NOMO-1 treated with DMSO at 0.1 percent for 48 hours (cell line): ENCODE measurements at regions not wholly inside any gene's neighbourhood (a gene's known extent, or its start where the extent isn't known, plus 50 kb on each side); places are given as distances from the start of the nearest gene placed in this dataset.

Source experiments
- DNase-seq: peaks from one replicate; lab custom pipeline; 2025; ENCODE audit not compliant: unreplicated experiment; lab: John Stamatoyannopoulos, UW

DNA sequence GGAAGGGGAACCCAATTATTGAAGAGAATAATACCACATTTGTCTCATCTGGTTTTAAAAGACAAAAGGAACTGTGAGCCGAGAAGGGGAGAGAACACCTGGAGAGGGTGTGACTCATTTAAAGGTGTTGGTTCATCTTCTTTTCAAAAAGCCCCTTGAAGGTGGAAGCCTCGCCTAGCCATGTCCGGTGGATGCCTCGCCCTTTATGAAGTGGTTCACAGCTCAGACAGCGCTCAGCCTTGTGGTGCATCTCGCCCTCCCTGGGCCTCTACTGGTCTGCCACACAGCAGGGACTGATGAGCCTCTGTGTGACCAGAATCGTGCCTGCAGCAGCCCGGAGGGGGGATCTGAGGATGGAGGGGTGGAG, 290.0 kb upstream of the CXCR4 start:
- no peak for DNase-seq

DNA sequence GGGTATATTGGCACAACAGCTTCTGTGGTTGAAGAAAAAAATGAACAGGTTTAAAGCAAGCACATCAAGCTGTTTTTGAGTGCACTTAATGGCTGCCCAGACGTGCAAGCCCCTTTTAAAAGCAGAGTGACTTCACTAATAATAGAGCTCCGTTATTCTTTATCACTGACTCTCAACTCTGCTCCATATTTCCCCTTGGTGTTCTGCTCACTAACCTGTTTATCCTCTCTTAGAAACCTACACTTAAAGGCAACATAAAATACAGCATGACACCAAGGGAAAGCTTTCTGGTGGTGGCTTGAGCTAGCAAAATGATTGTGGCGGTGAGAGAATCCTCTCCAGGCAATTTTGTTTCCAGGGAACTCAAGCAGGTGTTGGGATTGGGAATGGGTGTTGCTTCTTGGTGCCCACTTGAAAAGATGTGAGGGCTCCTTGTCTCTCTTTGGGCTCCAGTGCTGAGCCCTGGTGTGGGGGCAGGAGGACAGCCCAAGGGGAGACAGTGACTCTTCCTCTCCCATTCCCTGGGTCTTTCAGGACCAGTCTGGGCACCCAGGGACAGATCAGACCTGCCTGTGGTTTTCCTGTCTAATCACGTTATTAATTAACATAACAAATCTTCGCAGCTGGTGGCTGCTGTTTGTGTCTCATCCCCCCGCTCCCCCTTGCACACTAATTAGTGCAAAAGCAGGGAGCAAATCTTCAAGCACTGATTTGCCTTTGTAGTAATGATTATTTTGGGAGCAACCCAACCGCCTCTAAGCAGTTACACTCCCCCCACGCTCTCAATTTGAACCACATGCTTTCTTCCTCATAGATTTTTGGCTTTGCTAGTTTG, 289.4 kb upstream of the CXCR4 start:
- DNase-seq = no peak

DNA sequence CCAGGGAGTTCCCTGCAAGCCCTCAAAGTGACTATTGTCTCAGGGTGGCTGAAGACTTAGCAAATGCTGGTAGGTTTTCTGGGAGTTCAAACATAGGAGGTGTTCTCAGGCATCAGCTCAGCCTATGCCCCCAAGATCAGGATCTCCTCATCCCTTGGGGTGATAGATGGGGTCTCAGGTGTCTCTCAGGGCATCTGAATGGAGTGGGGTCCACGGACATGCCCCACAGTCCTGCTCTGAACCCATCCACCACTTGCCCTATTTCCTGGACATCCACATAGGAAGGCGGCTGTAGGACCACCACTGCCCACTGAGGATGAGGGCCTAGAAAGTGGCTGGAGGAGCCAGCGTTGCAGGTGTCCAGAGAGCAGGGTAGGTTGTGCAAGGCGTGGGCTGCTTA, 287.0 kb upstream of the CXCR4 start:
- no peak for DNase-seq

DNA sequence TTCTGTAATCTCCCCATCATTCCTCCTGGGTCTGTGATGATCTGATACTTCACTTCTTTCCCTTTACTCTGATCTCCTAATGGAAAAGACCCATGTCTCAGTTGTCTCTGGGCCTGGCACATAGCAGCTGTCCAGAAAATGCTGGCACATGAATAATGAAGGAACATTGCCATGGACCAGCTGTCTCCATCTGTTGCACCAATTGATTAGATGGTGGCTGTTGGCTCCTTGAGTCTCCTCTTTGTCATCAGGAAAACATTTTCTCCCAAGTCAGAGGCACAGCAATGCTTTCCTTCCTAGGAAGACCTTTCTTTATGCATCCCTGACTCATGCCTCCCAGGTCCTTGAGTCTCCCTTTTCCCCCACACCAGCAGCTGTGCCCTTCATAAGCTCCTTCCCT, 286.2 kb upstream of the CXCR4 start:
- no peak for DNase-seq

DNA sequence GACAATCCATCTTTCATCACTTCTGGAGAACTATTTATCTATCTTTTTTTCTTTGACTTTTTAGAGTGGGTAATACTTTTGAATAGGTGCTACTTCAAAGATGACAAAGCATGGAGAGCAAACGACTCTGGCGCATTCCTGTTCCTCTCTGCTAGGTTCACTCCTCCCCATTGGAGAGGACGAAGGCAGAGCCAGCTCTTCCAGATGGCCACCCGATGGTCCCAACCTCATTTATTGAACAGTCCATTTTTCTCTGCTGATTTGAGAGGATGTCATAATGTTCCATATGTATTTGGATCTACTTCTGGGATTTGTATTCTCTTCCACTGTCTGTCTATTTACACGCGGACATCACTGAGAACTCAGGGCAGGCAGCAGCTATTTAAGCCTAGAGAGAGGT, 284.3 kb upstream of the CXCR4 start:
- no peak for DNase-seq

DNA sequence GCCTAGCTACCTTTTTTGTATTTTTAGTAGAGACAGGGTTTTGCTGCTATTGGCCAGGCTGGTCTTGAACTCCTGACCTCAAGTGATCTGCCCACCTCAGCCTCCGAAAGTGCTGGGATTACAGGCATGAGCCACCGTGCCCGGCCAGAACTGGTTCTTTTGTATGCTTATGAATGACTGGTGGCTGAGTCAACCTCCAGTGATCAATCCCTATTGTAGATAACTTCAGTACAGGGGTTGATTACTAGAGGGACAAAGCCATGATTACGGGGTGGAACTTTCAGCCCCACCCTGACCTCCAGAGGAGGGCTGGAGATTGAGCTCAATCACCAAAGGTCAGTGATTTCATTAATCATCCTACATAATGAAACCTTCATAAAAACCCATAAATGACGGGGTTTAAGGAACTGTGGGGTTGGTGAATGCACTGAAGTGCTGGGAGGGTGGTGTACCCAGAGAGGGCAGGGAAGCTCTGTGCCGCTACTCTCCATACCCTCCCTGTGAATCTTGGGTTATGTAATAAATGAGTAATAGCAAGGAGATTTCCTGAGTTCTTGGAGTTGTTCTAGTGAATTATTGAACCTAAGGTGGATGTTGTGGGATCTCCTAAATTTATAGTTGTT, 281.8 kb upstream of the CXCR4 start:
- no peak for DNase-seq

DNA sequence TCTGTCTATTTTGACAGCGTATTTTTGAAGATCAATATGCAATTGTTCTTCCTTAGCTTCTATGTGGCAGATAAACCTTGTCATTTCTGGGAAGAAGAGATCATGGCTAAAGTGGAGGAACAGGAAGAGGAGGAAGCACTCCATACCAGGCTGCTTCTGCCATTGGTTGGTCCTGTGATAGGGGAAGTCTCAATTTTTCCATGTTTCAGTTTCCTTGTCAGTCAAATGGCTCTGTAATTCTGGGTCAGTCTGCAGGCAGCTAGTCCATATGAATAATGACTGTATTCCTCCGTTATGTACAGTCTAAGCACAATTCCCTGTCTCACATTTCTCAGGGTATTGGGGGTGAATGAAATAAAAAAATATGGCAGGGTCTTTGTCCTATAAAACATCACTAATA, 277.6 kb upstream of the CXCR4 start:
- DNase-seq = no peak

DNA sequence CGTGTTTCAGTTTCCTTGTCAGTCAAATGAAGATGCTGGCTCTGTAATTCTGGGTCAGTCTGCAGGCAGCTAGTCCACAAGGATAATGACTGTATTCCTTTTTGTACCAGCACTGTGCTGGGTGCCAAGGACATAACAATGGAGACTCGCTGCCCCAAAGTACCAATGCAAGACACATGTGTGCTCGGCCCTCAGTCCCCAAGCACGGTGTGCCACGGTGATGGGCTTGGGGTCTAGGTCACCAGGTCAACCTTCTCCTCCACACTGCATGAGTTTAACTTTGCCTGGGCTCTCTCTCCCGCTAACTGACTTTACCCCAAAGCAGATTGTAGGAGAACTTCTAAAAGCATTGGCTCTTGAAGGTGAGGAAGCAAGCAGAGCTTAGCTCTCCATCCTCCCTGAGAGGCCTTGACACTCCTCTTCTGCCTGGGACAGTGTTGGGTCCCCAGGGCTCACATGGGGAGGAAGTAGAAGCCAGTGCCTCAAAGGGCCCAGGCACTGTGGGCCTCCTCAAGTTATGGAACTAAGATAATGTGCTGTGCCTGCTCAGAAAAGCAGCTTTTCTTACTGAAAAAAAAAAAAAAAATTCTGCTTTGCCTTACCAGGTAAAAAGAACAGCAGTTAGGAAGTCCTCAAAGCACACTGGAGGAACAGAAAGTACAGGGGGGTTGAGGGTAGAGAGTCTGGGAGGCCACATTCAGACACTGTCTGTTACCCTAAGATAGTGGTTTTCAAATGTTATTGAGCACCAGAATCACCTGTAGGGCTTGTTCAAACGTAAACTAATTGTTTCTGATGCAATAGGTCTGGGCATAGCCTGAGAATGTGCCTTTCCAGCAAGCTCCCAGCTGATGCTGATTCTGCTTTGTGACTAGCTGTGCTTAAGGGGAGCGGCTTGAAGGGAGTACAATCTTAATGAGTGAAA, 276.4 kb upstream of the CXCR4 start:
- DNase-seq = no peak

DNA sequence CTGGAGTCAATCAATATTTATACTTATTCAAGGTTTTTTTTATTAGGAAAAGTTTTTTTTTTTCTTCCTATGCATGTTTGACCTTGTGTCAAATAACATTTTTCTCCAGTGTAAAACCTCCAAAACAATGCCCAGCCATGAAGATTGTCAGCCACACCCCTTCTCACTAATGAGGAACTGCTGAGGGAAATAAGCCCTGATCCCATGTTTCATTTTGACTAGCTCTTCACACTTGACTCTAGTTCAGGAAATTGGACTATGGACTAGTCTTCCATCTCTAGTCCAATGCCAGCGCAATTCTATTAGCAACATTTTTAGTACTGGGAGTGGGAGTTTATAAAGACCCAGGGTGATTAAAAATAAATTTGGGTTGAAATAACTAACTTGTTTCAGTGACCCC, 275.6 kb upstream of the CXCR4 start:
- peak; percentile 49 for DNase-seq

DNA sequence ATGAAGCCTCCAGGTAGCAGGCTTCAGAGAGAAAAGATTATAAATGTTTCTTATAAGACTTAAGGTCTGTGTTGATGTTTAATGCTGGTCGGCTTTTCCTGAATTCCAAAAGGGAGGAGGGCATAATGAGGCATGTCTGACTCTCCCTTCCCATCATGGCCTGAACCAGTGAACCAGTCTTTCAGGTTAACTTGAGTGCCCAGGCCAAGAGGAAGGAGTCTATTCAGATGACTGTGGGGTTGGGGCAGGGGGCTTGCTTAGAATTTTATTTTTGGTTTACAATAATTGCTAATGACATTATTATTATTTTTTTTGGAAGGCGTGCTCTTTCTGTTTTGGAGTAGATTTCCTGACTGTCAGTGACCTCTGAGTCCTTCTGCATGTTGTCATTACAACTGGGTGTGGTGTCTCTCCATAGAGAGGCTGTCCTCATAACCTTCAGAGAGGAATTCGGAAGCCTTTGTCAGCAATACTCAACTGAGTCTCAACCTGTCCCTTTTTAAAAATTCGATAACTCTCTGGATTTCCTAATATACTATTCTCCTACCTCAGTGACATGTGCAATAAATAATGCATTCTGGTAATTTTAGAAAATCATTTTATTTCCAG, 275.1 kb upstream of the CXCR4 start:
- DNase-seq = no peak

DNA sequence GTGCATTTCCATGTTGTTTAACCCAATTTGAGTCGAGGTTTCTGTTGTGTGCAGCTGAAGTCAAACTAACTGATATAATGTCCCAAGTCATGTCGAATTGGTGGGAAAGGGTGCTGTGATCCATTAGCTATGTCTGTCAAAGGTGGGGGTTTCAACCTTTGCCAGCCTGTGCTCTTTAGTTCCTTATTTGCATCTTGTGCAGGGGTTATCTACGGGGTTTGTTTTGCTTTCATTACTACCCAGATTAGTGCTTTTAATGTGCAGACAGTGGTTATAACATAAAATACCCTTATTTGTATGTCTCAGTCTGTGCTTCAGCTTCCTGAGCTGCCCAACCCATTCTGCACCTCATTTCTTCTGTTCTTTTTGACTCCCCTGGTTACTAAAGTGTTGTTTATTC, 271.9 kb upstream of the CXCR4 start:
- peak; percentile 20 for DNase-seq

DNA sequence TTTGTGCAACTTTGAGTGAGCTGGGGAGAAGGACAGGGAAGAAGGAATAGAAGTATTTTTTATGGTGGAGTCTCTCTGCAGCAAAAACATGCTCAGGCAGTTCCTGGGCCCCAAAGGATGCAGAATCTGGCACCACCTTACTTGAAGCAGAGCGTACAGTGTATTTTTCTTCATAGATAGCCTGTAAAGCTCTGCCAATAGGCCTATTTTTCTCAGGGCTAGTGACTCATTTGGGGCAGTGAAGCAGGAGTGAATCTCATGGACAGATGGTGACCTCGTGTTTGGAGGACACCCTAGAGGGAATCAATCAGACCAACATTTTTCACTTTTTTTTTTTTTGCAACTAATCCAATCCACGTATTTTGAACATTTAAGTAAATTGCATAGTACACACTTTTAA, 268.1 kb upstream of the CXCR4 start:
- no peak for DNase-seq

DNA sequence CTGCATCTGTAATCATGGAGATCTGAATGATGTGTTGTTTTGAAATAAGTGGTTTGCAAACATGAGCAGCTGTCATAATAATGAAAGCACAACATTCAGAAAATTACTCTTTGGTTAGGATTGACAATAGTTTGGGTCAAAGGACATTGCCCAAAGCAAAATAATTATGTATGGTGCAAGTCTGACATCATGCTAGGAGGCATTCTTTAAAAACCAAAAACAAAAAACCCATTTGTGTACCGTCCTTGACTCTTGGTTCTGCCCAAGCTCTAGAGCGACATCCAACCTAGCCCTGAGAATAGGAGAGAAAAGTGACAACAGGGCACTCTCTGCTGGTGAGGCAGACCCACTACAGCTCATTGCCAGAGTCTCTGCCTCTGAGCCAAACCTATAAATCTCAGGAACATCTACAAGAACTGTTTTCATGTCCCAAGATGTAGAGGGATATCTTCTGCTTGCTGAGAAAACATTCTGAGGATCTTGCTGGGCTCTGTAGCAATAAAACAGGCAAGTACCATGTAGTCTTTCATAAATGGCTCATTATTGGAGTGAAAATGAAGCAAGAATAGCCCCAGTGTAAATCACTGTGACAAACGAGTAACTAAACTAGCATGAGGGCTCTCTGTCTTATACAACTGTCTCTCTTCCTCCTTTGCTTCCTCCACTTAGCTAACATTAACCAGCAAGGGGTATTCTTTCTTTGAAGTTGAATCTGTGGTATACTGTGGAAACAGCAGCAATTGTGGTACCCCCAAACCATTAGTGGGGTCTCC, 266.8 kb upstream of the CXCR4 start:
- DNase-seq = peak; percentile 83

DNA sequence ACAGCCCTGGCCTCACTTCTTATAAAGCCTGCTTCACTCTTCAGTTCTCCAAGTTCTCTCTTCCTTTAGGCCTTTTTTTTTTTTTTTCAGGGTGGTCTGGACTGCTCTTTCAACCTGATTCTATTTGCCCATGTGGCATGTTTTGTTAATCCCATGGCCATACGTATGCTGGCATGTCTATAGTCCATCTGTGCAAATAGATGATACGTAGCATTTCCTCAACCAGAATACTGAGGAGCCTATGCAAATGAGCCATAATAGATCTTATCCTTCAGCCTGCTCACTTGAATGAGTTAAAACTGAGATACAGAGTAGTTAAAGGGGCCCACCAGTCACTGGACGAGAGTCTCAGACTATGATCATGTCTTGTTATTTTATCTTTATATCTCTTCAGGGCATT, 265.2 kb upstream of the CXCR4 start:
- no peak for DNase-seq

DNA sequence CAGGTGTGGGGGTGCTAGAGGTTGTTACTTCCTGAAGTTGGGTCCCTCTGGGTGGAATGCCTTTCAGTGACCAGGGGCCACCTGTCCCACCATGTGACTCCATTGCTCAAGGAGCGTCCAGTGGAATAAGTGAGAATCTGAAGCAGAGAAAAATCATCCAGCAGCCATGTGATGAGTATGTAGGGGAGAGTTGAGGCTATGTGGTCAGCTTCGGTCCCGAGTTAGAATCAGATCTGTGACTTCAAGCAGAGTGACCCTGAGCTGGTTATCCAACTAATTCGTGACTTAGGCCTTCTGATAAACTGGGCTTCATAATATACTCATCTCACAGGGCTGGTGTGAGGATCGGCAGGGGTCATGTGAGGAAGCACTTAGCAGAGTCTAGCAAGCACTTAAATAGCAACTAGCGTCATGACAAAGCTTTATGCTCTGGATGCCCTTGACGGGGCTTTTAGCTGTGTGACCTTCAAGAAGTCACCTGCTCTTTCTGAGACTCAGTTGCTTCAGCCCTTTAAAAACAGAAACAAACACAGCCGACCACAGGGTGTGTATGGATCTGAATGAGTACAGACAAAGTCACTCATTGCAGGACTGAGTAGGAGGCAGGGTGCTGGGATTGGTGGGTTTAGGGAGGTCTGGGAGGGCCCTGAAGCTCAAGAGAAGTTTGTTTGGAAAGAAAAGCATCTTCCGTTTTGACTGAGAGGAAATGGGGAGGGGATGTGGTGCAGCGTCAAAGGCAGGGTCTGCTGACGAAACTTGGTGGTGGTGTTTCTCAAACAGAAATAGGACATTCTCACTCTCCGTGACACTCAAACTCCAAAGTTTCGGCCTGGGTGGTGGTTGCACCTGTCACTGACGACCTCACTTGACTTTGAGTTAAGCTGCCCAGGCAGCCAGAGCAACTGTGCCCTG, 264.0 kb upstream of the CXCR4 start:
- DNase-seq = peak; percentile 81

DNA sequence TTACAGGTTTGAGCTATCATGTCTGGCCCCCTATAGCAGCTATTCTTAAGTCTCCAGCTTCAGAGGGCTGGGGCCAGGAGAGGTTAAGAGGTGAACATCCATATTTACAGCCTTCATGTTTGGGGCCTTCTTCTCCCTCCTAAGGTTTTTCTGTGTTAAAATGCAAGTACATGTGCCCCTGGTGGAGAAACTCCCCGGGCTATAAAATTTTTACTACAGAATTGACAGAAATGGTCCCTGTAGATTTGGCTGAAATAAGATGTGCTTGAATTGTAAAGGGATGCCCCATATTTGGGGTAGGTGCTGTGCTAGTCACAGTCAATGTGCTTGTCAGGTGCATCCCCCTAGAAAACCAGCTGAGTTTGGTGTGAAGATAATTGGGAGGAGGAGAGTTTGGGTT, 263.3 kb upstream of the CXCR4 start:
- no peak for DNase-seq

DNA sequence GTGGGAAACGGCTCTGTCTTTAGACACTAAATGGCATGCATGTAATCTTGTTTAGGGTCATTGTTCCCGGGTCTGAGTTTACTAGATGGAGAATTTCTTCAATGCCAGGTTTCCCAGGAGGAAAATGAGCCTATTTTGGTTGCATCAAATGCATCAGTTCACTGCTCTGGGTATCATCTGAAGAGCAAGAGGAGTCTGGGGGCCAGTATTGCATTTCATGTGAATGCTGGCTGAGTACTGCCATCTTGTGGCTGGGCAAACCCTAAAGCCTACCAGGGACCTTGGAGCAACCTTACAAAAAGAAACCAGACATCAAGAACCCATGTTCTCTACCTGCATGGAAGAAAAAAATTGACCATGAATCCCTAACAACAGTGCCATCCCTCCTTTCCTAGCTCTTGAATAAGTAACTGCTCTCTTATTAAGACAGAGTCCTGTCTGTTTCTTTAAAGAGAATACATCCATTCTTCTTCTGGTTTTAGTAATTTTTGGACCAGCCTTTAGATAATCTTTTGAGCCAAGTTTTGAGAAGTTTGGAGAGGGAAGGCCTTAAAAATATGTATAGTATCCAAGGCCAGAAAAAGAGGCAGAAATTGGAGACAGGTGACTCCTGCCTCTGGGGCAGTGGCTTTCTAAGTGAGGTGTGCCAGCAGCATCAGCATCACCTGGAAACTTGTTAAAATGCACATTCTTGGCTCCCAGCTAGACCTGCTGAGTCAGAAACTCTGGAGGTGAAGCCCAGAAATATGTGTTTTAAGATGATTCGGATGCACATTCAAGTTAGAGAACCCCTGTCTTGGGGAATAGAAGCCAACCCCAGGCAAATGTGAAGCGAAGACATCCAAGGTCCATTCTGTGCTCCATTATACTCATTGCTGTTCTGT, 261.0 kb upstream of the CXCR4 start:
- DNase-seq = peak; percentile 85
